MM.1S (cell line): ENCODE measurements at regions not wholly inside any gene's neighbourhood (a gene's known extent, or its start where the extent isn't known, plus 50 kb on each side); places are given as distances from the start of the nearest gene placed in this dataset.

Experiments used
- CTCF ChIP-seq: fragments of 300-600 bp; sonication (generic); IDR thresholded peaks from 2 replicates; pipeline ENCODE4 v1.5.1; 2016; ENCODE audit warnings: antibody characterized with exemption, low read length, mixed read lengths
- EZH2 ChIP-seq: fragments of 300-600 bp; sonication (generic); optimal IDR thresholded peaks from 2 replicates; pipeline ENCODE3; 2017; ENCODE audit warnings: low read depth, mild to moderate bottlenecking, antibody characterized with exemption, low read length, mixed read lengths

GRCh38 chr15:101568309-101568708, 78.8 kb upstream of the PCSK6 start:
- TF ChIP-seq CTCF (no peak), EZH2 (no peak)
